Mesodermal cell (in vitro differentiated cells): ENCODE measurements at regions not wholly inside any gene's neighbourhood (a gene's known extent, or its start where the extent isn't known, plus 50 kb on each side); places are given as distances from the start of the nearest gene placed in this dataset.
"Not testable (repeated sequence)": the region's sequence is repeated elsewhere in the genome, so short reads cannot be mapped to it uniquely, and the experiment has no call there.

Experiments used
- H3K27ac ChIP-seq: 2 replicates; pipeline ENCODE4 v1.7.0; 2013; ENCODE audit warnings: mild to moderate bottlenecking, low read depth, low read length, moderate library complexity; ENCODE audit not compliant: severe bottlenecking
- H3K36me3 ChIP-seq: 2 replicates; pipeline ENCODE4 v1.7.1; 2013; ENCODE audit warnings: mild to moderate bottlenecking, low read length, moderate library complexity; ENCODE audit not compliant: control insufficient read depth, insufficient read depth
- H3K4me1 ChIP-seq: one replicate; pipeline ENCODE4 v1.7.1; 2013; ENCODE audit warnings: mild to moderate bottlenecking, low read length; ENCODE audit not compliant: insufficient read depth, control insufficient read depth, poor library complexity, severe bottlenecking
- H3K4me3 ChIP-seq: 2 replicates; pipeline ENCODE4 v1.7.0; 2013; ENCODE audit warnings: low read length, control low read depth, mild to moderate bottlenecking; ENCODE audit not compliant: insufficient read depth, poor library complexity, severe bottlenecking; ENCODE audit errors: extremely low read depth
- H3K9me3 ChIP-seq: 2 replicates; pipeline ENCODE4 v1.7.1; 2013; ENCODE audit warnings: mild to moderate bottlenecking, low read length, moderate library complexity; ENCODE audit not compliant: control insufficient read depth
- WGBS, 2 experiments: methylation state at CpG; one replicate each; pipeline ENCODE4 v1.1.5; 2013; ENCODE audit warnings: missing lambda C conversion rate in 2 of 2; ENCODE audit not compliant: insufficient coverage in 2 of 2; 5-methylcytosine and 5-hydroxymethylcytosine counted together

DNA sequence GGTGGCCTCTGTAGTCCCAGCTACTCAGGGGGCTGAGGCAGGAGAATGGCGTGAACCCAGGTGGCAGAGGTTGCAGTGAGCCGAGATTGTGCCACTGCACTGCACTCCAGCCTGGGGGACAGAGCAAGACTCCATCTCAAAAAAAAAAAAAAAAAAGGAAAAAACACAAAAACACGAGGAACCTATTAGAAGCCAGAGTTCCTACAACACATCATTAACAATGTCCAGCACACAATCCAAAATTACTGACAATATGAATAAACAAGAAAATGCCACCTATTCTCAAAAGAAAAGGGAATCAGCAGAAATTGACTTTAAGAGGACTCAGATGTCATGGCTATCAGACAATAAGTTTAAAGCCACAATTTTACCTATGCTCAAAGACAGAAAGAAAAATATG, 57.3 kb upstream of the HS3ST3A1 start:
- not testable (repeated sequence) for H3K4me1 ChIP-seq, H3K4me3 ChIP-seq, H3K9me3 ChIP-seq, H3K36me3 ChIP-seq, H3K27ac ChIP-seq
- WGBS, 2 experiments = 83 to 100% methylated on average over 2 of the region's 3 CpGs

DNA sequence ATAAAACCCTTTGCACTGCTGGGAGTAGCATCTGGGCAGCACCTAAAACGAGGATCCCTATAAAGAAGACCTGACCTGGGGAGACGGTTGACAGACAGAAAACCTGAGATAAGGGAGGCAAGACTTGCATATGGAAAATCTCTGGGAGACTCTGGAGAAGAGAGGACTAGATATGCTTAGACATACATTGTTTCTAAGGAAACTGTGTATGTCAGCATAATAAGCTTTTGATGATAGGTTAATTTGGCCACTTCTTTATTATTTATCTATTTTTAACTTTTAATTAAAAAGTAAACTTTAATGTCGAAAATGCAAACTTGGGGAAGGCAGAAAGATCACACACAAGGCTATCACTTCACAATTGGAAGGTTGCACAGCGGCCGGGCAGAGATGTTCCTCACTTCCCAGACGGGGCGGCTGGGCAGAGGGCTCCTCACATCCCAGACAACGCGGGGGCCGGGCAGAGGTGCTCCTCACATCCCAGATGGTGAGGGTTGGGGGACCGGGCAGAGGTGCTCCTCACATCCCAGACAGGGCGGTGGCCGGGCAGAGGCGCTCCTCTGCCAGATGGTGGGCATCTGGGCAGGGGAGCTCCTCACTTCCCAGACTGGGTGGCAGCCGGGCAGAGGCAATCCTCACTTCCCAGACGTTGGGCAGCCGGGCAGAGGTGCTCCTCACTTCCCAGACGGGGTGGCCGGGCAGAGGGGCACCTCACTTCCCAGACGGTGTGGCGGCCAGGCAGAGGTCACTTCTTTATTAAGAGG, 64.3 kb upstream of the HS3ST3A1 start:
- Histone ChIP-seq H3K9me3 (peaks cover 5% of the 10 kb centered on the region), H3K4me1 (no peaks in the 10 kb centered on the region), H3K27ac (no peak overlapping the region), H3K36me3 (no peaks in the 10 kb centered on the region), H3K4me3 (no peak overlapping the region)
- 90% methylated on average over 8 to 12 of the region's 21 CpGs for WGBS, 2 experiments

DNA sequence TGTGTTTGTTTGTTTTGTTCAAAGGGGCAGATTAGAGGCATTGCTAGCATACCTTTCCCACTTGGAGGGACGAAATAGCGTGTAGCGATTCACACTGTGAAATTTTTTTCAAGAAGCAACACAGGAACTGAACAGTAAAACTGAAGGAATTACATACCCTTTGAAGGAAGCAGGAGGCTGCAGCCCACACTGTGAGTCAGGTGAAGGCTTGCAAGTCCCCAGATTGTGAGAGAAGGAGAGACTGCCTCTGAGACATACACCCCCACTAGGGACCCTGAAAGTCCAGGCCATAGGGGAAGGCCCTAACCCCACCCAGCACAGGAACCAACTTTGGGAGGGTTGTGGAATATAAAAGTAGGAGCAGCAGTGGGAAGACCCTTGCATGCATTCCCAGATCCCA, 69.6 kb upstream of the HS3ST3A1 start:
- peaks cover 5% of the 10 kb centered on the region for H3K9me3 ChIP-seq
- peaks cover 10% of the 10 kb centered on the region for H3K4me1 ChIP-seq
- 56% methylated on average over 3 of the region's 3 CpGs; no CpG with 5 or more reads in 1 of the 2 experiments for WGBS, 2 experiments
- no peak overlapping the region for H3K4me3 ChIP-seq
- no peaks in the 10 kb centered on the region for H3K36me3 ChIP-seq
- peak overlapping the region; percentile 26 for H3K27ac ChIP-seq

DNA sequence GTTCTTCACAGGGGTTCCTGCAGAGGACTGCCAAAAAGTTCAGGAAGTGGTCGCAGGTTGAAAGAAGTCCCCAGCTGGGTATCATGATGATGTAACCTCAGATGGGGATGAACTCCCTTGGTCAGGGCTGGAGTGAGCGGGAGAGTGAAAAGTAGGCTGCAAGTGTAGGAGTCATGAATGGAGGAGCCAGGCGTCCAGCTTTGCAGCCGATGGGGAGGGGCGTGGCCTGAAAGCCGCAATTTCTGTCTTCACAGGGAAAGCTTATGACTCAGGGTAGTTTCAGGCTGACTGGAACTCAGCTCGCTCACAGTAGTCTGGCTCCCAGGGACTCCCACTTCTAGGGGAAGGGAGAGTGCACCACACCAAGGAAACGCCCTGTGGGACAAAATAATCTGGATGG, 70.0 kb upstream of the HS3ST3A1 start:
- Histone ChIP-seq H3K9me3 (peaks cover 5% of the 10 kb centered on the region), H3K4me1 (peaks cover 10% of the 10 kb centered on the region), H3K27ac (peak overlapping the region; percentile 26), H3K4me3 (no peak overlapping the region), H3K36me3 (no peaks in the 10 kb centered on the region)
- 69 to 86% methylated on average over 6 to 8 of the region's 8 CpGs for WGBS, 2 experiments

DNA sequence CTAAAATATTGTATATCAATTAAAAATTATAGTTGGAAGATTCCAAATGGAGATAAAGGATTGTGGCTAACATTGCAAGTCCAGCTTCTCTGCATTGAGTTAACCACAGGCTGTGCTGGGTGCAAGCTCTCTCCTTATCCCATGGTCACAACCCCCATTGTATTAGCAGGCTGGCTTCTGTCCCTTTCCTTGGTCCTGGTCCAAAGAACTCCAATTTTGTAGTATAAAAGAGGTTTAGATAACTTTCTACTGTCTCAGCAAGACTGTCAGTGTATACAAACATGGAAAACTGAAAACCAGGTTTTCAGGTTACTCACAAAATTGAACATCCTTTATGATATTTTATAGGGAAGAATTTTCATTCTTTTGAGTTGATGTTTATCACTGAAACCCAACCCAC, 76.6 kb upstream of the HS3ST3A1 start:
- Histone ChIP-seq H3K4me3 (no peak overlapping the region), H3K36me3 (no peaks in the 10 kb centered on the region), H3K4me1 (no peaks in the 10 kb centered on the region), H3K27ac (no peak overlapping the region), H3K9me3 (no peaks in the 10 kb centered on the region)

DNA sequence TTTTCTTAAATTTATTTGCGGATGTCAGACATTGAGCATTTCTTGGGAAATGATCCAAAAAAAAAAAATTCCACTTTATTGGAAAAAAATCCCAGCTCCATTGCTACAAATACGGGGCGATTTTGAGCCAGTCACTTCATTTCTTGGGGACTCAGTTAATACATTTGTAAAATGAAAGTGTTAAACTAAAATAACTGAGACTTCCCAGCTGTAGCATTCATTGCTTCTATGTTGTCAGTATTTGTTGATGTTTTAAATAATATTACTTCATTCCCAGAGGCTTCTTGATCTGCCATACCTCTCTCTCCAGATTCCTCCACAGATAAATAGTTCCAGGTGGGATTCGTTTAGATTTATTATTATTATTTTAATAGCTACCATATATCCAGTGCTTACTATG, 77.1 kb upstream of the HS3ST3A1 start:
- Histone ChIP-seq H3K4me3 (no peak overlapping the region), H3K36me3 (no peaks in the 10 kb centered on the region), H3K27ac (no peak overlapping the region), H3K9me3 (no peaks in the 10 kb centered on the region), H3K4me1 (no peaks in the 10 kb centered on the region)
- no CpG with 5 or more reads among the region's 4 CpGs for WGBS, 2 experiments

DNA sequence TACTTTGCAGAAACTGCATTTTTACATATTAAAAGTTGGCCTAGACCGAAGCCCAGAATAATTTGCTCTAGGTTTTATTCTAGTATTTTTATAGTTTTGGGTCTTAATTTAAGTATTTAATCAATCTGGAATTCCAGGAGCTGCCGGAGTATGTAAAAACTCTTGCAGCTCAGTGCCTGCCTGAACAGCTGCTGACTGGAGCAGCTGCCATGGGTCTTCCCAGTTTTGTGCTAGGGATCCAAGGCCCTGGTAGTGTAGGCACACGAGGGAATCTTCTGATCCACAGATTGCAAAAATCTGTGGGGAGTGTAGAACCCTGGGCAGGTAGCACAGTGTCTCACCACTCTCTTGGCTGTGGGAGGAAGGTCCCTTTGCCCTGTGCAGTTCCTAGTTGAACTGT, 87.0 kb upstream of the HS3ST3A1 start:
- WGBS, 2 experiments = 94 to 100% methylated on average over 2 of the region's 3 CpGs
- Histone ChIP-seq H3K4me1 (no peaks in the 10 kb centered on the region), H3K27ac (no peak overlapping the region), H3K9me3 (no peaks in the 10 kb centered on the region), H3K36me3 (no peaks in the 10 kb centered on the region), H3K4me3 (no peak overlapping the region)

DNA sequence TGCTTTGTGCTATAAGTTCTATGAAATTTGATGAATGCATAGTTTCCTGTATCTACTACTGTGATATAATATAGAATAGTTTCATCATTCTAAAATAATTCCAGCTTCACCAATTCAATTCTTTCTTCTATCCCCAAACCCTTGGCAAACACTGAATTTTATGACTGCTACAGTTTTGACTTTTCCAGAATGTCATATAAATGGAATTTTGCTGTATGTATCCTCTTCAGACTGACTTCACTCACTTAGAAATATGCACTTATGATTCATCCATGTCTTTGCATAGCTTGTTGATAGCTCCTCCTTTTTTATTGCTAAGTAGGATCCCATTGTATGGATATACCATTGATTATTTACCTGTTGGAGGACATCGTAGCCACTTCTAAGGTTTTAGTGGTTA, 89.1 kb upstream of the HS3ST3A1 start:
- no peak overlapping the region for H3K27ac ChIP-seq
- no peaks in the 10 kb centered on the region for H3K36me3 ChIP-seq
- WGBS, 2 experiments = no CpG with 5 or more reads among the region's 1 CpG
- H3K4me3 ChIP-seq = no peak overlapping the region
- H3K9me3 ChIP-seq = no peaks in the 10 kb centered on the region
- no peaks in the 10 kb centered on the region for H3K4me1 ChIP-seq

DNA sequence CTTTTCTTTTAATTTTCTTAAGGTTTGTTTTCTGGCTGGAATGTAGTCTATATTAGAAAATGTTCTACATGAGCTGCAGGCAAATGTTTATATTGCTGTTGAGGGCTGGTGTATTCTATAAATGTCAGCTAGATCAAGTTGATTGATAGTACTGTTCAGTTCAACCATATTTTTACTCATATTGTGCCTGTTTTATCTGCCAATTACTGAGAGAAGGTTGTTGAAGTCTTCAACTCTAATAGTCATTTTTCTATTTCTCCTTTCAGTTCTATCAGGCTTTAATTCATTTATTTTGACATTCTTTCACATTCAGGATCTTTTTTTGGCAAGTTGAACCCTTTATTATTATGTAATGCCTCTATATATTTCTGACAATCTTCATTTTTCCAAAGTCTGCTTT, 93.2 kb upstream of the HS3ST3A1 start:
- Histone ChIP-seq H3K4me1 (no peaks in the 10 kb centered on the region), H3K27ac (no peak overlapping the region), H3K9me3 (no peaks in the 10 kb centered on the region), H3K4me3 (no peak overlapping the region), H3K36me3 (no peaks in the 10 kb centered on the region)

DNA sequence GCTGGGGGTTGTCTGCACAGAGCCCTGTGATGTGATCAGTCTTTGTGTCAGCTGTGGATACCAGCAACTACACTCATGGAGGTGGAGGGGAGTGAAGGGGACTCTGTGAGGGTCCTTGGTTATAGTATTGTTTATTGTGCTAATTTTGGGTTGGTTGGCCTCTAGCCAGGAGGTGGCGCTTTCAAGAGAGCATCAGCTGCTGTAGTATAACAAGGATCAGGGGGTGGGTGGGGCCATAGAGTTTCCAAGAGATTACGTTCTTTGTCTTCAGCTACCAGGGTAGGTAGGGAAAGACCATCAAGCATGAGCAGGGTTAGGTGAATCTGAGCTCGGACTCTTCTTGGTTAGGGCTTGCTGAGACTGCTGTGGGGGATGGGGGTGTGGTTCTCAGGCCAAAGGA, 97.1 kb upstream of the HS3ST3A1 start:
- 76 to 88% methylated on average over 2 to 3 of the region's 3 CpGs for WGBS, 2 experiments
- H3K9me3 ChIP-seq = no peaks in the 10 kb centered on the region
- H3K4me3 ChIP-seq = no peak overlapping the region
- no peak overlapping the region for H3K27ac ChIP-seq
- H3K4me1 ChIP-seq = no peaks in the 10 kb centered on the region
- H3K36me3 ChIP-seq = no peaks in the 10 kb centered on the region

DNA sequence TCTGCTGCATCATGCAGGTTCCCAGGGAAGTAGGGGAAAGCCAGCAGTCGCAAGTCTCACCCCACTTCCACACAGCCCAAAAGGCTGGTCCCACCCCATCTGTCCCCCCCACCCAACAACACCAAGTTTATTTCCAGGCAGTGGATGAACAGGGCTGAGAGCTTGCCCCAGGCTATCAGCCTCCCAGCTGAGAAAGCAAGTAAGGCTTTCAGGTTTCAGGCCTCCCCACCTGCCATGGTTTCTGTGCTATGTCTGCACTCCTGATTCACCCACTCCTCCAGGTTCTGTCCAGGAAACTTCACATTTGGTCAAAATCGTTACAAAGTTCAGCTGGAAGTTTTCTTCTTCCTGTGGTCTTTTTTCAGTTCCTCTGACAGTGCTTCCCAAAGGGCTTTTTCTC, 97.5 kb upstream of the HS3ST3A1 start:
- H3K9me3 ChIP-seq = no peaks in the 10 kb centered on the region
- no peaks in the 10 kb centered on the region for H3K36me3 ChIP-seq
- H3K4me3 ChIP-seq = no peak overlapping the region
- WGBS, 2 experiments = 57 to 85% methylated on average over 1 to 2 of the region's 2 CpGs
- H3K4me1 ChIP-seq = no peaks in the 10 kb centered on the region
- no peak overlapping the region for H3K27ac ChIP-seq
